ENCODE measurements at regions not wholly inside any gene's neighbourhood (a gene's known extent, or its start where the extent isn't known, plus 50 kb on each side); places are given as distances from the start of the nearest gene placed in this dataset.
"Not testable (repeated sequence)": the region's sequence is repeated elsewhere in the genome, so short reads cannot be mapped to it uniquely, and the experiment has no call there.

DNA sequence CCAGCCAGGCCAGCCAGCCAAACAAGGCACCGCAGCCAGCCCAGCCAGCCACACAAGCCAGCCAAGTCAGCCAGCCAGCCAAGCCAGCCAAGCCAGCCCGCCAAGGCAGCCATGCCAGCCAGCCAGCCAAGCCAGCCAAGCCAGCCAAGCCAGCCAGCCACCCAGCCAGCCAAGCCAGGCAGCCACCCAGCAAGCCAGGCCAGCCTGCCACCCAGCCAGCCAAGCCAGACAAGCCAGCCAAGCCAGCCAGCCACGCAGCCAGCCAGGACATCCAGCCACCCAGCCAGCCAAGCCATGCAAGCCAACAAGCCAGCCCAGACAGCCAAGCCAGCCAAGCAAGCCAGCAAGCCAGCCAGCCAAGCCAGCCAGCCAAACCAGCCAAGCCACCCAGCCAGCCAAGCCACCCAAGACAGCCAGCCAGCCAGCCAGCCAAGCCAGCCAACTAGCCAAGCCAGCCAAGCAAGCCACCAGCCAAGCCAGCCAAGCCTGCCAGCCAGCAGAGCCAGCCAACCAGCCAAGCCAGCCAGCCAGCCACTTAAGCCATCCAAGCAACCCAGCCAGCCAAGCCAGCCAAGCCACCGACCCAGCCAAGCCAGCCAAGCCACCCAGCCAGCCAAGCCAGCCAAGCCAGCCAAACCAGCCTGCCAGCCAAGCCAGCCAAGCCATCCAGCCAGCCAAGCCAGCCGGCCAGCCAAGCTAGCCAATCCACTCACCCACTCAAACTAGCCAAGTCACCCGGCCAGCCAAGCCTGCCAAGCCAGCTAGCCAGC, 341.3 kb upstream of the PLGLB2 start:
- DNase-seq, result not testable (repeated sequence)

- DNase-seq, result not testable (repeated sequence)
These were observed 338.3 kb upstream of the PLGLB2 start for GRCh38 chr2:87409601-87410000.

- not testable (repeated sequence) for DNase-seq
These were observed 337.5 kb upstream of the PLGLB2 start for GRCh38 chr2:87410371-87410770.

- not testable (repeated sequence) for DNase-seq
These were observed 335.7 kb upstream of the PLGLB2 start for GRCh38 chr2:87412036-87412820.

- not testable (repeated sequence) for DNase-seq
These were observed 333.6 kb upstream of the PLGLB2 start for GRCh38 chr2:87414331-87414730.

DNA sequence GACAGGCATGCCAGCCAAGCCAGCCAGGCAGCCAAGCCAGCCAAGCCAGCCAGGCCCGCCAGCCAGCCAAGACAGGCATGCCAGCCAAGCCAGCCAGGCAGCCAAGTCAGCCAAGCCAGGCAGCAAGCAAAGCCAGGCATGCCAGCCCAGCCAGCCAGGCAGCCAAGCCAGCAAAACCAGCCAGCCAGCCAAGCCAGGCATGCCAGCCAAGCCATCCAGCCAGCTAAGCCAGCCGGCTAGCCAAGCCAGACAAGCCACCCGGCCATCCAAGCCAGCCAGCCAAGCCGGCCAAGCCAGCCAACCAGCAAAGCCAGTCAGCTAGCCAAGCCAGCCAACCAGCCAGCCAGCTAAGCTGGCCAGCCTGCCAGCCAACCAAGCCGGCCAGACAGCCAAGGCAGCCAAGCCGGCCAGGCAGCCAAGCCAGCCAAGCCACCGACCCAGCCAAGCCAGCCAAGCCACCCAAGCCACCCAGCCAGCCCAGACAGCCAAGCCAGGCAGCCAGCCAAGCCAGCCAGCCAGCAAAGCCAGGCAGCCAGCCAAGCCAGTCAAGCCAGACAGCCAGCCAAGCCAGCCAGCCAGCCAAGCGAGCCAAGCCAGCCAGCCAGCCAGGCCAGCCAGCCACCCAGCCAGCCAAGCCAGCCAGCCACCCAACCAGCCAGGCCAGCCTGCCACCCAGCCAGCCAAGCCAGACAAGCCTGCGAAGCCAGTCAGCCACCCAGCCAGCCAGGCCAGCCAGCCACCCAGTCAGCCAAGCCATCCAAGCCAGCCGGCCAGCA, 332.9 kb upstream of the PLGLB2 start:
- DNase-seq, result not testable (repeated sequence)

GRCh38 chr2:87415586-87416265, 332.2 kb upstream of the PLGLB2 start:
- not testable (repeated sequence) for DNase-seq

- DNase-seq, result not testable (repeated sequence)
These were observed 331.7 kb upstream of the PLGLB2 start for GRCh38 chr2:87416266-87416592.

GRCh38 chr2:87417147-87417546, 330.7 kb upstream of the PLGLB2 start:
- not testable (repeated sequence) for DNase-seq

DNA sequence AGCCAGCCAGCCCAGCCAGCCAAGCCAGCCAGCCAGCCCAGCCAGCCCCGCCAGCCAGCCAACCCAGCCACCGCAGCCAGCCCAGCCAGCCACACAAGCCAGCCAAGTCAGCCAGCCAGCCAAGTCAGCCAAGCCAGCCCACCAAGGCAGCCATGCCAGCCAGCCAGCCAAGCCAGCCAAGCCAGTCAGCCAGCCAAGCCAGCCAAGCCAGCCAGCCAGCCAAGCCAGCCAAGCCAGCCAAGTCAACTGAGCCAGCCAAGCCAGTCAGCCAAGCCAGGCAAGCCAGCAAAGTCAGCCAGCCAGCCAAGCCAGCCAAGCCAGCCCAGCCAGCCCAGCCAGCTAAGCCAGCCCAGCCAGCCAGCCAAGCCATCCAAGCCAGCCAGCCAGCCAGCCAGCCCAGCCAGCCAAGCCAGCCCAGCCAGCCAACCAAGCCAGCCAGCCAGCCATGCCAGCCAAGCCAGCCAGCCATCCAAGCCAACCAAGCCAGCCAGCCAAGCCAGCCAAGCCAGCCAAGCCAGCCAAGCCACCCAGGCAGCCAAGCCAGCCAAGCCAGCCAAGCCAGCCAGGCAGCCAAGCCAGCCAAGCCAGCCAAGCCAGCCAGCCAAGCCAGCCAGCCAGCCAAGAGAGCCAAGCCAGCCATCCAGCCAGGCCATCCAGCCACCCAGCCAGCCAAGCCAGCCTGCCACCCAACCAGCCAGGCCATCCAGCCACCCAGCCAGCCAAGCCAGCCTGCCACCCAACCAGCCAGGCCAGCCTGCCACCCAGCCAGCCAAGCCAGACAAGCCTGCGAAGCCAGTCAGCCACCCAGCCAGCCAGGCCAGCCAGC, 329.9 kb upstream of the PLGLB2 start:
- DNase-seq, result not testable (repeated sequence)

- DNase-seq, result not testable (repeated sequence)
These were observed 328.8 kb upstream of the PLGLB2 start for GRCh38 chr2:87418823-87419822.

DNA sequence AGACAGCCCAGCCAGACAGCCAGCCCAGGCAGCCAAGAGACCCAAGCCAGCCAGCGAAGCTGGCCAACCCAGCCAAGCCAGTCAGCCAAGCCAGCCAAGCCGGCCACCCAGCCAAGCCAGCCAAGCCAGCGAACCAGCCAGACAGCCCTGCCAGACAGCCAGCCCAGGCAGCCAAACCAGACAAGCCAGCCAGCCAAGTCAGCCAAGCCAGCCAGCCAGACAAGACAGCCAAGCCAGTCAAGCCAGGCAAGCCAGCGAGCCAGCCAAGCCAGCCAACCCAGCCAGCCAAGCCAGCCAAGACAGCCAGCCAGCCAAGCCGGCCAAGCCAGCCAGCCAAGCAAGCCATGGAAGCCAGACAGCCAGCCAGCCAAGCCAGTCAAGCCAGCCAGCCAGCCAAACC, 327.9 kb upstream of the PLGLB2 start:
- not testable (repeated sequence) for DNase-seq

GRCh38 chr2:87420954-87421353, 326.9 kb upstream of the PLGLB2 start:
- DNase-seq, result not testable (repeated sequence)

GRCh38 chr2:87423796-87424762, 323.8 kb upstream of the PLGLB2 start:
- DNase-seq, result not testable (repeated sequence)

DNA sequence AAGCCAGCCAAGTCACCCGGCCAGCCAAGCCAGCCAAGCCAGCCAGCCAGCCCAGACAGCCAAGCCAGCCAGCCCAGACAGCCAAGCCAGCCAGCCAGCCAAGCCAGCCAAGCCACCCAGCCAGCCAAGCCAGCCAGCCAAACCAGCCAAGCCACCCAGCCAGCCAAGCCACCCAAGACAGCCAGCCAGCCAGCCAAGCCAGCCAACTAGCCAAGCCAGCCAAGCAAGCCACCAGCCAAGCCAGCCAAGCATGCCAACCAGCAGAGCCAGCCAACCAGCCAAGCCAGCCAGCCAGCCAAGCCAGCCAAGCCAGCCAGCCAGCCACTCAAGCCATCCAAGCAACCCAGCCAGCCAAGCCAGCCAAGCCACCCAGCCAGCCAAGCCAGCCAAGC, 323.1 kb upstream of the PLGLB2 start:
- DNase-seq, result not testable (repeated sequence)

DNA sequence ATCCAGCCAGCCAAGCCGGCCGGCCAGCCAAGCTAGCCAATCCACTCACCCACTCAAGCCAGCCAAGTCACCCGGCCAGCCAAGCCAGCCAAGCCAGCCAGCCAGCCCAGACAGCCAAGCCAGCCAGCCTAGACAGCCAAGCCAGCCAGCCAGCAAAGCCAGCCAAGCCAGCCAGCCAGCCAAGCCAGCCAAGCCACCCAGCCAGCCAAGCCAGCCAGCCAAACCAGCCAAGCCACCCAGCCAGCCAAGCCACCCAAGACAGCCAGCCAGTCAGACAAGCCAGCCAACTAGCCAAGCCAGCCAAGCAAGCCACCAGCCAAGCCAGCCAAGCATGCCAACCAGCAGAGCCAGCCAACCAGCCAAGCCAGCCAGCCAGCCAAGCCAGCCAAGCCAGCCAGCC, 322.7 kb upstream of the PLGLB2 start:
- DNase-seq, result not testable (repeated sequence)

DNA sequence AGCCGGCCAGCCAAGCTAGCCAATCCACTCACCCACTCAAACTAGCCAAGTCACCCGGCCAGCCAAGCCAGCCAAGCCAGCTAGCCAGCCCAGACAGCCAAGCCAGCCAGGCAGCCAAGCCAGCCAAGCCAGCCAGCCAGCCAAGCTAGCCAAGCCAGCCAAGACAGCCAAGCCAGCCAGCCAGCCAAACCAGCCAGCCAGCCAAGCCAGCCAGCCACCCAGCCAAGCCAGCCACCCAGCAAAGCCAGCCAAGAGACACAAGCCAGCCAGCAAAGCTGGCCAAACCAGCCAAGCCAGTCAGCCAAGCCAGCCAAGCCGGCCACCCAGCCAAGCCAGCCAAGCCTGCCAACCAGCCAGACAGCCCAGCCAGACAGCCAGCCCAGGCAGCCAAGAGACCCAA, 322.2 kb upstream of the PLGLB2 start:
- DNase-seq, result not testable (repeated sequence)
